ENCODE measurements at regions not wholly inside any gene's neighbourhood (a gene's known extent, or its start where the extent isn't known, plus 50 kb on each side); places are given as distances from the start of the nearest gene placed in this dataset.

DNA sequence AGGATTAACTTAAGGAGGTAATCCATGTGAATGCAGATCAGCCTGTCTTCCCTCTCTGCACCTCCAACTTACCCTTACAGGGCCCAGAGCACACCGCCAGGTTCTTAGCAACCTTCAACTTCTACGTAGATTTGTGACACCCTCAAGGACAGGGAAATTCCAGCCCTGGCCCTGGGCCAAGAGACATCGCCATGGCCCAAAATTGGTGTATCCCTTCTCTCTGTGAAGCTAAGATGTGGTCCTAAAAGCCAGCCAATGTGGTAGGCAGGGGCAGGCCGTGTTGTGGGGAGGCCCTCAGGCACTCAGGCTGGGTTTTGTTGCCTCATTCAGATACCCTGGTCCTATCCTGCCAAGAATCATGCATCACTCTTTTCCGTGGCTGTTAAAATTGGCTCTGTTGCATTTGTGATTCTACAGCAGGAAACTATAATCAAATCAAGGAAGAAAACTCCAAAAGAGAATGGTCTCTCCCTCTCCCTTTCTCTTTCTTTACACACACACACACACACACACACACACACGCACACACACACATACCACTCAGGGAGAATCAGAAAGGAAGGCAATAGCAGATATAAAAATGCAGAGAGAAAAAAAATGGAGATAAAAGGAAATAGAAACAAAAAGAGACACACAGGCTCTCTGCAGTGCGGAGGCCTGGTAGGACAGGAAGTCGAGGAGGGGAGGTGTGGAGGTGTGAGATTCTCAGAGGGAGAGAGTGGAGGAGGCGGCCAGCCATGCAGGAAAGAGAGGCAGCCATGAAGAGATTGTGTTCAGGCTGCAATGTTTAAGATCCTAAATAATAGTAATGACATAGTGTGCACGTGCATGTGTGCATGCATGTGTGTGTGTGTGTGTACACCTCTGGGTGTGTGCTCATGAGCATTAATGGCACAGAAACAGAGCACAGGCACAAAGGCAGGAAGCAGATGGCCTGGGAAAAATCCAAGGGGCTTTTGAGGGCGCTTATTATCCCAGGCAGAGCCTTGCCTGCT is 201.8 kb upstream of the LRFN2 start:
- no peak for DNase-seq

DNA sequence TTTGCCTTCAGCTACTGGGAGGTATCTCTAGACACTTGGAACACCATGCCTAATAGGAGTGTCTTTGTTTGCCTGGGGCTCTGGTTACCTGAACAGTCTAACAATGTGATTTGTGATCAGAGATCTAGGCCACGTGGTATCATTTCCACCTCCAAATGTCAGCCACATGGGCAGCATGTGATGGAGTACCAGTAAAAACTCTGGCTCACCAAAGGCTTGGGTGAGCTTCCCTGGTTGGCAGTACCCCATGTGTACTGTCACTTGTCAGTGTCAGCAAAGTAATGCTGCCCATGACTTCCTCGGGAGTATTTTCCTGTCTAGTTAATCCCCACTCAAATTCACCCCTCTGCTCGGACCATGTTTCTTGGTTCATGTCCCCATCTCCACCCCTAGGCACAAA is 195.2 kb upstream of the LRFN2 start:
- DNase-seq = no peak

DNA sequence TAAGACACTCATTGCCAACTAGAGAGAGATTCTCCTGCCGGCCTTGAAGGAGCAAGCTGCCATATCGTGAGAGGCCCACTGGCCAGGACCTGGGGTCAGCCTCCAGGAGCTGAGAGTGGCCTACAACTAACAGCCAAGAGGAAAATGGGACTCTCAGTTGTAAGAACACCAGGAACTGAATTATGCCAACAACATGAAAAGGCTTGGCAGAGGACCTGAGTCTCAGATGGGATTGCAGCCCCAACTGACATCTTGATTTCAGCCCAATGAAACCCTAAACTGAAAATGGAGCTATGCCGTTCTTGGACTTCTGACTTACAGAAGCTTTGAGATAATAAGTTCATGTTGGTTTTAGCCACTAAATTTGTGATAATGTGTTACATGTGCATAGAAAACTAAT is 193.5 kb upstream of the LRFN2 start:
- DNase-seq = no peak

DNA sequence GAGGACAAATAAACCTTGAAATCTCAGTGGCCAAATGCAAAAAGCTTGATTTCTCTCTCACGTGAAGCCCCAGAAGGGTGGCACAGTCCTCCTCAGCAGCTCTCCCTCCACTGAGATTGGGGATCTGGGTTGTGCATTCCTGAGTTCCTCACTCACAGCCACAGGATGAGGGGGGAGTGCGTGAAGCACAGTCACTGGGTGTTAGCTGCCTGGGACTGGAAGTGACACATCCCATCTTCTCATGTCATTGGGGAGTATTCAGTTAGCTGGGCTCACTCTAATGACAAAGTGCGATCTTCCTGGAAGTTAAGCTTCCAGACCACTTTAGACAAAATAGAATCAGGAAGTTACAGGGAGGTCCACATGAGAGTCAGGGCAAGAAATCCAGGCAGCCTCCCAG is 192.2 kb upstream of the LRFN2 start:
- DNase-seq = no peak

DNA sequence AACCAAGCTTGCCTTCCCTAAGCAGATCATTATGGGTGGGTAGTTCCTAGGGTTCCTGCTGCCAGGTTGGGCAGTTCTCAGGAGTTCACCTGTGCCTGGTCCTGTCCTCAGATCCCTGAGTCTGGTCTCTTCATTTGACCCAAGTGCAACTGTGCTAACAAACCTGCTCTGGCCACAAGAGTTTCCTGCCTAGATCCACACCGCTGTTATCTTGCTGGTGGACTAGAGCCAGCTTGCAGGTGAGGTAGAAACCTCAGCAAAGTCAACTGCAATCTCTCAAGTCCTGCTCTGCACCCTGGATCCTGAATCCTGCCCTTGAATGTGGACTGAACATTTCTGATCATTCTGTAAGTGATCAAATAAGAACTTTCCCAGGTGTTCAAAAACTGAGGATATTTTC is 191.8 kb upstream of the LRFN2 start:
- no peak for DNase-seq

DNA sequence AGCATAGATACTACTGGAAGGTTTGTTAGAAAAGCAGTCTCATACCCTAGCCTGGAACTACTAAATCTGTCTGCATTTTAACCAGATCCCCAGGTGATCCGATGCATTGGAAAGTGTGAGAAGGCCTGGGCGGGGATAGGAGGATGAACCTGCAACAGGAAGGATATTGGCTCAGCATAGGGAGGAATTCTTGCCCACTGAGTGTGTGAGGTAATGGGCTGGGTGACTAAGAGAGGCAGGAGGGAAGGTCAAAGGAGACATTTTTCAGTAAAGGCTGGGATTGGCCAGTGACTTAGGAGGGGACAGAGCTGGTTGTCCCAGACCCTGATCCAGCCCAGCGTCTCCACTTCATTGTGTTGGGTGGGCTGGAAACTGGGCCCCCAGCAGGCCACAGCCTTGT is 191.0 kb upstream of the LRFN2 start:
- DNase-seq = no peak

DNA sequence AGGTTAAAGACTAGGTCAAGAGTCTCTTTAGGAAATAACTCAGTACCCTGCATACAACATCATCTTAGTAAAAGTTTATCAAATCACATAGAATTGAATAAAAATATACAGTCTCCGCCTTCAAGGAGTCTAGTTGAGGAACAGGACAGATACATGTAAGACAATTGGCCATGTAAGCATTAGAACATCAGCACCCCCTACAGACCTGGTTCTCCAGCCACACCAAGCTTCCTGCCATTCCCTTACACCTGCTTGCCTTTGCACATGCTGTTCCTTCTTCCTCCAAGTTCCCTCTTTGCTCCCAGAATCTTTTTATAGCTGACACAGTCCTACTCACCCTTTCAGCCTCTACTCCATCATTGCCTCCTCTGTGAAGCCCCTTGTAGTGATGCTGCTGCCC is 187.8 kb upstream of the LRFN2 start:
- DNase-seq = no peak

DNA sequence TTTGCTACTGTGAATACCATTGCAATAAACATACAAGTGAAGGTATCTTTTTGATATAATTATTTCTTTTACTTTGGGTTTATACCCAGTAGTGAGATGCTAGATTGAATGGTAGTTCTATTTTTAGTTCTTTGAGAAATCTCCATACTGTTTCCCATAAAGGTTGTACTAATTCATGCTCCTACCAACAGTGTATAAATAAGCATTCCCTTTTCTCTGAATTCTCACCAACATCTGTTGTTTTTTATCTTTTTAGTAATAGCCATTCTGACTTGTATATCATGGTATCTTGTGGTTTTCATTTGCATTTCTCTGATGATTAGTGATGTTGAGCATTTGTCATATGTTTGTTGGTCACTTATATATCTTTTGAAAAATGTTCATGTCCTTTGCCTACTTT is 183.6 kb upstream of the LRFN2 start:
- no peak for DNase-seq

DNA sequence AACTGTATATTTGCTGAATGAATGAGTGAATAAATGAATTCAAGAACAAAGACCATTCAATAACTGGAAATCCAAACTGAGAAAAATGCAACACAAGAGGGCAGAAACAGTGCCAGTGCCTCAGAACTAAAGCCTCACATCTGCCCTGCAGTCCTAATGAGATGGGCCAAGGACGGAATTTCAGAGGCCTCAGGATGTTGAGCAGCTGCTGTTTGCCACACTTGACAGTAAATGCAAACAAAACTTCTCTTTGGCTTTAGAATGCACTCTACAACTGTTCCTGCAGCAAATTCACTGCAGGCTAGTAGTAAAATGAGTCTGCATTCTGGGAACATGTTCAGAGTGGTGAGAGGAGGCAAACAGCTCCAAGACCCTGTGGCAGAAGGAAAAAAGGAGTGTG is 177.6 kb upstream of the LRFN2 start:
- DNase-seq = no peak

DNA sequence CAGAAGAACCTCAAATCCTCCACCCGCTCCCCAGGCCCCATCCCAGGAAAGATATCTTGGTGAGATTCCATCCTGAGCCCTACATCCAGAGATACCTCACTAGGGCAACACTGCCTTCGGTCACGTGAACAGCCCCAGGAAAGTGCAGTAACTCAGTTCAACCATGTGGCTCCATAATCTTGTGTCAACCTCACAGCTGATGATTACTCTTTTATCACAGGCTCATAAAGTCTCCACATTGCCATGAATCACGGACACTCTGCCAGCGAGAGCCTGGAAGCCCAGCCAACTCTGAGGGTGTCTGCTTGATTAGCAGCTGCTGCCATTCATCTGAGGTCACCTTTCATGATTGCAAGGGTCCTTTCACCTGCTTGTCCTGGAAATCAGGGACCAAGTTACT is 175.8 kb upstream of the LRFN2 start:
- DNase-seq = no peak

DNA sequence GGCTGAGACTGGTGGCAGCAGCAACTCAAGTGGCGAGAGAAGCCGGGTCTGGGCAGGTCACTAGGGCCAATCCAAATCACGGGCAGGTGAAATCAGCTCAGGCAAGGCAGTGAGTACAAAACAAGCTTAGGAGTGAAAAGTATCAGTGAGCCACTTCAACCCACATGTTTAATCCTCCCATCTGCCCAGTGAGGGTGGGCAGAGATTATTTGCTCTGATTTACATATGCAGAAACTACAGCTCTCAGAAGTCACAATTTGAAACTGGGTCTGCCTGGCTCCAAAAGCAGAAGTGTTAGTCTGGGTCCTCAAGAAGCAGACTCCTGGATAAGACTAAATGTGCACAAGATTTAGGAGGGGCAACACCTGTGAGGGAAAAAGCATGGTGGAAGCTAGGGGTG is 173.7 kb upstream of the LRFN2 start:
- no peak for DNase-seq

DNA sequence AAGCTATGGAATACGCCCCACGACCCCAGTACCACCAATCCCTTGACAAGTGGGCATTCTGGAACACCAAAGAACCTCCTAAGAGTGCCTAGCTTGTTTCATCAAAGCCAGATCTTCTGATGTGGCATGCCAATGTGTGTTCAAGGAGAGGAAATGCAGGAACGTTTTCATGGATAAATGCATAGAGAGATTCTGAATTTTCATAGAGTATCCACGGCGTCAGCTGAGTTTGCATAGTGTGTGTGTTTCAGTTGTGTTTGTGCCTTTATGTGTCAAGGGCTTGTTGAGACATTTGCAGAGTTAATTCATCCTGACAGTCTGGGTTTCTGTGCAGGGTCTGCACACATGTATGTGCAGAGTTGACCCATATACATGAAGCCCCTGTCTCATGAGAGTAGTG is 172.7 kb upstream of the LRFN2 start:
- DNase-seq = no peak

DNA sequence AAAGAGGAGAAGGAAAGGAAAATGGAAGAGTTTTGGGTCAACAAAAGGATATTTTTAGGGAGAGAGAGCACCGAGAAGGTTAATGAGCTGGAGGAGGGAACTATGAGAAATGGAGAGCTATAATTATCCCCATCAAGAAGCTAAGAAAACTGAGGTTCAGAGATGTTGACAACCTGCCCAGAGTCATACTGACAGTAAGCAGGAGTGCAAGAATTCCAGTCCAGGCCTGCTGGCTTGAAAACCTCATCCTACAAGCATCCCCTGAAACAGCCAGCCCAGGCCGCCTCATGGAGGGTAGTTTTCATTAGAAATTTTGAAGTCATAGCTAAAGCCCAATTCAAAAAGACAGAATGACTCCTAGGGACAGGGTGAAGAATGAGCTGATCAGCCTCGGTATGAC is 172.1 kb upstream of the LRFN2 start:
- no peak for DNase-seq

DNA sequence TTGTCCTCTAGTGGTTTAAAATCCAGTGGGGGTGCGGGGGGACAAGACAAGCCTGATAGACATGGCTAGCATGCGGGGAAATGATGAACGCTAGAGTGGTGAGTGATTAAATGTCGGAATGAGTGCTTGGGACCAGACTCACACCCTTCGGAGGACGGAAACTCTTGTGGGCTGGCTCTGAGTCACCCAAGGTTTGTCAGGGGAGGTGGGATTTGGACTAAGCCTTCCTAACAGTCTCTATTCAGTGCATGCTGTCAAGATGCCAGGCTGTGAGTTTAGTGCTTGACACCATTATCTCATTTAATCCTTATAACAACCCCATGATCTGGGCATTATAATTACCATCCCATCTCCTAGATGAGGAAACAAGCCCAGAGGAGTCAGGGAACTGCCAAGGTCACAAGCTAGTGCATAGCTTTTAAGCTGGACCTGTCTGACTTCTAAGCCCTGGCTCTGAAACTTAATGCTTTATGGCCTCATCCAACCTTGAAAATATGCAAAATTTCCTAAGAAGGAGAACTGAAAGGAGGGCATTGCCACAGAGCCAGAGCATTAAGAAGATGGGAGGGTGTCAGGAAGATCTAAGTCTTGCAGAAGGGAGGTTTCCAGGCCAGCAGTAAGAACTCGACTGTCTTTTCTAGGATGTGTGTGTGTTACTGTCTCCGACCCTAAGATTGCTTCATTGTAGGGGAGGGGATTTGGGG is 168.7 kb upstream of the LRFN2 start:
- no peak for DNase-seq

DNA sequence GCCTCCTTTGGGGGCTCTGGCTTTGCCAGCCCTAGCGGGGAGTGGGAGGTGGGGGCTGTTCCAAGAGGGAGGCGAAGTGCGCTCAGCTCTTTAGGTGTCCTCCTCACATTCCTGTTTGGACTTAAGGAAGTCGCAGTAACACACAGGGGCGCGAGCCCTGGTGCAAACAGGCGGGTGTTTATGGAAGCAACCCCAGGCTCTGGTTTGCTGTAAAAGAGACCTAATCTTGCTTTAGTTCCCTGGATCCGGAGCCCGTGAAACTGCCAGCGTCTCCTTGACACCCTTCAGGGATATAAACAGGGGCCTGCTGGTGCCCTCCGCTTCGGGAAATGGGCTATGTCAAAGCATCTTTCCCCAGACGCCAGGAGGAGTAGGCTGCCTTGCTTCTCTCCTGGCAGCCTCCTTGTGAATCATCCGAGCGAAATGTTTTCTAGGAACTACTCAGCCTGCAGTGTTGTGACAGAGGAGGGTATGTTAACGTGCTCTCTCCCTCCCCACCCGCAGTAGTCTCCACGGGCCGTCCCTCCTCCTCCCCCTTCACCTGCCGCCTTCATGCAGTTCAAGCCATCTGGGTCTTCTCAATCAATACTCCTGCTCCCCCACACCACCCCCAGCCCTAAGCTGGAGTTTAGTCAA is 168.0 kb upstream of the LRFN2 start:
- DNase-seq = no peak

DNA sequence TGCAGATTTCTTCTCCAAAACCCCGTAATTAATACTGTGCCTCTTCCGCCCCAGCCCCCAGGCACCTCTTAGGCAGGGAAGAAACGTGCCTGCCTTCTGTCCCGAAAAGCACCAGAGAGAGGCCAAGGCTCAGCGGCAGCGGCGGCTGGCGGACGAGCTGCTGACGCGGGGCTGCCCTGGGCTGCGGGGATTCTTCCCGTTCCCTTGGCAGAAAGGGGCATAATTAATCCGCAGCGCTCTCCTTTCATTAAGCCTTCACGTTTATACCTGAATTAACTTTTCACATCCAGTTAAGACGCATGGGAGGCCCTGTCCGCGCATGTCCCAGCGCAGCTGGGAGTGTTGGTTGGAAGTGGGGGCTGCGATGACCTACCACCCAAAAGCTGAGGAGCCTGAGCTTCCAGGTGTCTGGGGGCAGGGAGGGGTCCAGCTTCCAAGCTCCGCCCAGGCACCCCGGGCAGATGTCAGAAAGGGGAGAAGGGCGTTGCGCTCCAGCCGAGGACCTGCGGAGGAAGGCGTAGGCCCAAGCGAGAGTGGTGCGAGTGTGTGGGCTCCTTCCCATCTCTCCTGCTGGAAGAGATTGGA is 167.4 kb upstream of the LRFN2 start:
- DNase-seq = no peak

DNA sequence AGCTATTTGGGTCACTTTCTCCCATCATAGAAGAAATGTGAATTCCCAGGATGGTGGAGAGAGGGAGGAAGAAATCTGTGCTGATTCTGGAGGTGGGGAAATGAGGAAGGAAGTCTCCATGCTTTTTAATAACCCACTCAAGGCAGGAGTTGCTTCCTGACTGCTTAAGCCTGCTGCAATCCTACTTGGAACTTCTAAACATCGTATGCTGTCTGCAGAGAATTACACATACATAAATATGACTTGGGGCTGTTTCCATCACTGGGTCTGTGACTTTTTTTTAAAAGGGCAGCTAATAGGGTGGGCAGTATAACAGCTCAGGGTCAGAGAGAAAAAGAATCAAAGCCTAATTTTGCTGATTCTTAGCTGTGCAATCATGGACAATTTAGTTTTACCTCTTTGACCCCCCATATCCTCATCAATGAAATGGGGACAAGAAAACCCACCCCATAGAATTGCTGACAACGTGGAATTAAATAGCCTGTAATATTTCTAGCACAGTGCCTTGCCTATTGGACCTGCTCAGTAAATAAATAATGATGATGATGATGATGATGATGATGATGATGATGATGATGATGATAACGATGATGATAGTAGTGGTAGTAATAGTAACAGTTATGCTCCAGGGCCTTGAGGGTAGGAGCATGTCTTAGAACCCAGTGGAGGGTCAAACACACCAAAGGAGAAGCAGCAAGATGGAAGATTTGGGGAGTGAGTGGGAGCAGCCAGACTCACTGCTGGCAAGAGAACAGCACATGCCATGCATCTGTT is 166.7 kb upstream of the LRFN2 start:
- DNase-seq = no peak

DNA sequence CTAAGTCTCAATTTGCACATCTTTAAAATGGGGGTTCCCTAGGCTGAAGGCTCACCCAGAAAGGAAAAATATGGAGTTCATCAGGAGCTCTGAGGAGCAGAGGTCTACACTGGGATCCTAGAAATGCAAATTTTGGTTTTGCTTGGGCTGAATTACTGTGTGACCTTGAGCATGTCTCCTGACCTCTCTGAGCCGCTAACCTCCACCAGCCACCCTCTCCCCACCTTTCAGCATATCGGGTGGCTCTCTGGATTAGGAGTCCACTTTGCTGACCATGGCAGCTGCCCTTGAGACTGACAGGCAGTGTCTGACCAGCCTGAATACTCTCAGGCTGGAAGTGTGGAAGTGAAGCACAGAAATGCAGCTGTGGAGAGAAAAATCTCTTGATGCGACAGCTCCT is 165.9 kb upstream of the LRFN2 start:
- no peak for DNase-seq

DNA sequence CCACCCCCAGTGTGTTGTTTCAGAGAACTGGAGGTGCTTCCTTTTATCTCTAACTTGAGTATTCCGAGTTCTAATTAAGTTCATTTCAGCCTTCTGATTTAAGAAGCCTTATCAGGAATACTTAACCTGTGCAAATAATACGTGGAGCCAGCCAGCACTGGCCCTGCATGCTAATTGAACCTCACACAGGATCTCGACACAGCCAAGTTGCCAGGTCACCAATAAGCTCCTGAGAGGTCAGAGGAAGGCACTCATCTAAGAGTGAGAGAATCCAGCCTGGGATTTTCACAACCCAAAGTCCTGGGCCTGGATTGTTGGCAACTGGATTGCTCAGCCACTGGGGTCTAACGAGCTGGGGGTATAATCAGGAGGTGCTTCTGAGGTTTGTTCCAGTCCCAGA is 157.7 kb upstream of the LRFN2 start:
- DNase-seq = no peak

DNA sequence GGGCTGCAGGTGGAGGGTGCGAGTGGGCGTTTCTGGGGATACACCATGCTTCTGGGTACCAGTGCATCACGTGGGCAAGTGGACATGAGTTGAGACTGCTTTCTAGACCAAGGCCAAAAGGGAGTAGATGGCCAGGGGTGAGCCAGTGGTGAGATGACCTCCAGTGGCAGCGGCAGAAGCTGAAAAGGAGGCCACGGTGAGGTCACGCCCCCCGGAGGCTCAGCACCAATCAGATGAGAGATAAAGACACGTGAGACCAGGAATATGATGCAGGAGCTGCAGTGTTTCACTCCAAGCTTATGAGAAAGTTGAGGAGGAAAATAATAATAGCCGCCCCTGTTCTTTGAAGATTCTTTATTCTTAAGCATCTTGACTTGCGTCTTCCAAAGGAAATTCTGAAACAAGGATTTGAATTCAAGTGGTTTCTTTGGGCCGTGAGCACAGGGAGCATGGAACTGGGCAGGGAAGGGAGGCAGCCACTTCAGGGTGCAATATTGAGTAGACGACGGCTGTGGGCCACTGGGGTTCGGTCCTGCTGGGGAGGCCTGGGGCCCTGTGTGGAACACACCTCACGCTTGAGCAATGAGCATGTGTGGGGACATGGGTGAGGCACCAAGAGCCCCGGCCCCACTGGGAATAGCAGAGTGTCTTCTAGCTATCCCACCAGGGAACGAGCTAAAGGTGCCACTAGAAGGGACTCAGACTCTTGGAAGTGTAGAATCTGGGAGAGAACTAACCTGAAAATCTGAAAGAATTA is 156.7 kb upstream of the LRFN2 start:
- DNase-seq = no peak

DNA sequence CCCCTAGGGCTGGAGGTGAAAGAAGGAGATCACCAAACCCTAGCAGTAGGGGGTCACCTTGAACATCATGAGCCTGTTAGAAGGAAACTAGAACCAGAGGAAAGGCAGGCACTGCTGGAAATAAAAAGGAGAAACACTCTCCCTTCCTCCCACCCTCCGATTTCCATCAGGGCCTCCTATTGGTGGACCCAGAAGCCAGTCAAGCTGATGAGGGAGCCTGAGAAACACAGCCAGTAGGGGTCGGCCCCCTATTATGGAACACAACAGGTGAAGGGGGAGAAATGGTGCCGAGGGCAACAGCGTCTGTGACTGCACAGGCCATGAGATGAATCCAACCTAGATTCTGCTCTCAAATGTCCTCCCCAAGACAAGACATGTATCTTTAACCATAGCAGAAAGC is 156.1 kb upstream of the LRFN2 start:
- DNase-seq = no peak

DNA sequence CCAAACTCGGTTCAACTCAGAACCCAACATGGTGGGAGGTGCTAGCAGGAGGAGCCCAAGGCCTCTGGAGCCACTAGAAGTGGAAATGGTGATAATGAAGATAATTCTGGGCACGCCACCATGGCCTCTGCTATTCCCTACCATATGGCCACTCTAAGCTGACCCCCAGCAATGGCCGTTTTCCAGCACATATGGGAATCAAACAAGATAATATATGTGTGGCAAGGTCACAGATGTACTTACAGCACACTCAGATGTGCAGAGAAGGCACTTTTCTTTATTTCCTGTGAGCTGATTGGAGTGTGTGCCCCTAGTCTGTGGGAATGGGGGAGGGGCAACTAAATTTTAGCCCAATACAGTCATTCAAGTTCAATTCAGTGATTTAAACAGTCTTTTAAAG is 153.4 kb upstream of the LRFN2 start:
- DNase-seq = no peak
